CD4-positive, alpha-beta T cell (primary cell): ENCODE measurements at regions not wholly inside any gene's neighbourhood (a gene's known extent, or its start where the extent isn't known, plus 50 kb on each side); places are given as distances from the start of the nearest gene placed in this dataset.

Source experiments
- ATAC-seq: fragments of 200-7000 bp; cut with Tn5 transposase; one replicate; pipeline ENCODE4 v1.10.0; 2022; ENCODE audit warnings: mild to moderate bottlenecking; ENCODE audit not compliant: poor library complexity
- CTCF ChIA-PET: fragments of 350-600 bp; sonication (Branson Sonifier 250); formaldehyde crosslinking; loops from one replicate; lab custom pipeline; 2021; ENCODE audit warnings: antibody characterized with exemption, inconsistent platforms; lab: Charles Lee
- POLR2A ChIA-PET: fragments of 350-600 bp; sonication (Branson Sonifier 250); formaldehyde crosslinking; loops from one replicate; lab custom pipeline; 2021; ENCODE audit warnings: antibody characterized with exemption, inconsistent platforms; lab: Charles Lee
- DNase-seq, 14 experiments: peaks; one replicate each; pipeline ENCODE4 v3.0.0-alpha.2; 2013 to 2020; ENCODE audit warnings: mixed read lengths in 2 of 14
- H3K27ac ChIP-seq, 2 donors: one replicate each; pipeline versions ENCODE4 v1.5.1 to v1.7.0; 2013; ENCODE audit warnings: low read length in 2 of 2, low read depth in 1 of 2, mild to moderate bottlenecking in 1 of 2
- H3K27me3 ChIP-seq, 2 experiments: 1 replicate in 1 of 2; 2 replicates in 1 of 2; pipeline versions ENCODE4 v1.6.1 to v1.7.0; 2013; ENCODE audit warnings: low read length in 2 of 2, control low read depth in 1 of 2, mild to moderate bottlenecking in 1 of 2, moderate library complexity in 1 of 2; ENCODE audit not compliant: insufficient read depth in 2 of 2, control insufficient read depth in 1 of 2
- H3K36me3 ChIP-seq: one replicate; pipeline ENCODE4 v1.6.1; 2013; ENCODE audit warnings: low read length, control low read depth; ENCODE audit not compliant: insufficient read depth
- H3K4me1 ChIP-seq: one replicate; pipeline ENCODE4 v1.6.1; 2013; ENCODE audit warnings: low read length, control low read depth; ENCODE audit not compliant: insufficient read depth
- H3K4me3 ChIP-seq: one replicate; pipeline ENCODE4 v1.5.1; 2013; ENCODE audit warnings: mild to moderate bottlenecking, low read length, moderate library complexity
- H3K9me3 ChIP-seq, 2 experiments: 1 replicate in 1 of 2; 2 replicates in 1 of 2; pipeline versions ENCODE4 v1.6.1 to v1.7.0; 2013; ENCODE audit warnings: low read length in 2 of 2, mild to moderate bottlenecking in 2 of 2, control low read depth in 1 of 2, moderate library complexity in 1 of 2; ENCODE audit not compliant: control insufficient read depth in 1 of 2, insufficient read depth in 1 of 2
- H3K27ac Mint-ChIP-seq: one replicate; pipeline ENCODE4 v1.8.0; 2020; ENCODE audit warnings: mixed read lengths
- H3K27me3 Mint-ChIP-seq: one replicate; pipeline ENCODE4 v1.8.0; 2021; ENCODE audit warnings: mixed read lengths
- H3K36me3 Mint-ChIP-seq: one replicate; pipeline ENCODE4 v1.8.0; 2021; ENCODE audit warnings: low read depth, mixed read lengths
- H3K4me1 Mint-ChIP-seq: one replicate; pipeline ENCODE4 v1.8.0; 2021; ENCODE audit warnings: low read depth, mixed read lengths
- H3K4me3 Mint-ChIP-seq: one replicate; pipeline ENCODE4 v1.8.0; 2020; ENCODE audit warnings: mild to moderate bottlenecking, mixed read lengths
- H3K9me3 Mint-ChIP-seq: one replicate; pipeline ENCODE4 v1.8.0; 2020; ENCODE audit warnings: mixed read lengths
- CTCF ChIP-seq: fragments of 200-600 bp; IDR thresholded peaks from one replicate; pipeline ENCODE4 v1.8.0; 2022; ENCODE audit warnings: antibody characterized with exemption, mild to moderate bottlenecking
- intact Hi-C, 2 experiments: fragments of 100-400 bp; cut with DNase I in 1 of 2; cut with micrococcal nuclease in 1 of 2; formaldehyde crosslinking; loops; one replicate each; pipeline versions ENCODE4 v1.15.1 to v1.9.0; 2023 to 2025; cut with DNase I, micrococcal nuclease

GRCh38 chr12:28958553-28959195 lies 190.4 kb upstream of the FAR2 start:
- ChIA-PET CTCF (no interaction called here), POLR2A (no interaction called here)
- Mint-ChIP-seq H3K4me3 (no peak overlapping the region), H3K36me3 (no peaks in the 10 kb centered on the region), H3K9me3 (no peaks in the 10 kb centered on the region), H3K27ac (no peak overlapping the region), H3K27me3 (peaks cover 16% of the 10 kb centered on the region), H3K4me1 (no peaks in the 10 kb centered on the region)
- Histone ChIP-seq H3K9me3 (no peaks in the 10 kb centered on the region), H3K27me3 (peaks cover 2 to 5% of the 10 kb centered on the region in 2 experiments), H3K36me3 (no peaks in the 10 kb centered on the region), H3K4me3 (no peak overlapping the region), H3K27ac (no peak overlapping the region), H3K4me1 (no peaks in the 10 kb centered on the region)
- no peak for DNase-seq
- no peak for TF ChIP-seq CTCF
- intact Hi-C loops = no loop called here
- no peak for ATAC-seq

DNA sequence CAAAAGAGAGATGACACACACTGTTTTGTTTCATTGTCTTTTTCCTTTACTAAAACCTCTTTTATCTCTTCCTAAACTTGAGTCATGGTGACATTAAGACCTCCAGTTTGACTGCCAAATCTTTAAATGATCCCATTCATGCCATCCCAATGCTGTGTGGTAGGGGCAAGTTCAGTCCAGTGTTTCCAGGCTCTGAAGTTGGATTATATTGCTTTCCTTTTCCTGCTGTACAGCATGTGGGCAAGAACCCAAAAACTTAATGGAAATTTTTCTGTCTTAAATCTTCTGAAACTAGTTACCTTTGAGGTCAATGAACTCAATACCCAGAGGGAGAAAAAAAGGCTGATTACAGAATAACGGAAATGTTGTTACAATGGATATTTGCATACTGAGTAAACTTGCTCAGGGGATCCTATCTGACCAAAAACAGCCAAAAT lies 187.1 kb upstream of the FAR2 start:
- no peaks in the 10 kb centered on the region for H3K4me1 Mint-ChIP-seq
- DNase-seq = no peak
- H3K4me3 Mint-ChIP-seq = no peak overlapping the region
- CTCF ChIA-PET = no interaction called here
- ATAC-seq = no peak
- H3K36me3 Mint-ChIP-seq = no peaks in the 10 kb centered on the region
- no peaks in the 10 kb centered on the region for H3K9me3 Mint-ChIP-seq
- peaks cover 19% of the 10 kb centered on the region for H3K27me3 Mint-ChIP-seq
- H3K27ac Mint-ChIP-seq = no peak overlapping the region
- Histone ChIP-seq H3K4me3 (no peak overlapping the region), H3K27ac (no peak overlapping the region), H3K27me3 (peaks cover 4 to 5% of the 10 kb centered on the region in 2 experiments), H3K4me1 (no peaks in the 10 kb centered on the region), H3K36me3 (no peaks in the 10 kb centered on the region), H3K9me3 (no peaks in the 10 kb centered on the region)
- TF ChIP-seq CTCF = no peak
- intact Hi-C loops = loop anchor here in 1 of 2 experiments (5.0 kb wide), 1 partner anchor 35 kb away; no protein-coding TSS in a partner anchor
- POLR2A ChIA-PET = no interaction called here

DNA sequence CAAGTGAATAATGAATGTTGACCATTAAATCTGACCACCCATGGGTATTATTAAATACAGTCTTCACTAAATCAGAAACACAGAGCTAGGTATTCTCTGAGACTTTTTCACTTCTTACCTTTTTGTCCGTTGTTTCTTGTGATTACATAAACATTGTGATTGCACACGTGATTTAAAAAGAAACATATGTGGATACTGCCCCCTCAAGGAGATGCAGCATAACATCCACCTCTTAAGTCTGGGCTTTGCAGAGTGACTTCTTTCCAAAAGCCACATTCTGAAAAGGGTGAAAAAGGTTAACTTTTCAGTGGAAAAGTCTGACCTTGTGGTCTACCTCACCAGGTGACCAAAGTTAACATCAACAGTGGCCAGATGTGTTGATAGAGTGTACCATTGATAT lies 185.5 kb upstream of the FAR2 start:
- POLR2A ChIA-PET = no interaction called here
- peak in 1 of 14 experiments; percentile 1 for DNase-seq

More for the DNA sequence above, 185.5 kb upstream of the FAR2 start:
- Mint-ChIP-seq H3K27me3 (peaks cover 19% of the 10 kb centered on the region), H3K27ac (no peak overlapping the region), H3K36me3 (no peaks in the 10 kb centered on the region), H3K9me3 (no peaks in the 10 kb centered on the region), H3K4me3 (no peak overlapping the region), H3K4me1 (no peaks in the 10 kb centered on the region)
- CTCF ChIA-PET = no interaction called here
- peaks cover 4 to 5% of the 10 kb centered on the region in 2 experiments for H3K27me3 ChIP-seq
- intact Hi-C loops = loop anchor here in 1 of 2 experiments (5.0 kb wide), 1 partner anchor 34 kb away; no protein-coding TSS in a partner anchor
- no peak overlapping the region for H3K27ac ChIP-seq
- H3K4me3 ChIP-seq = no peak overlapping the region
- ATAC-seq = no peak
- TF ChIP-seq CTCF = no peak
- no peaks in the 10 kb centered on the region for H3K36me3 ChIP-seq
- peaks cover 0 to 5% of the 10 kb centered on the region in 2 experiments for H3K9me3 ChIP-seq
- no peaks in the 10 kb centered on the region for H3K4me1 ChIP-seq
